SH-SY5Y (cell line): ENCODE measurements at regions not wholly inside any gene's neighbourhood (a gene's known extent, or its start where the extent isn't known, plus 50 kb on each side); places are given as distances from the start of the nearest gene placed in this dataset.

Experiments
- GATA2 ChIP-seq: IDR thresholded peaks from 2 replicates; pipeline ENCODE4 v1.6.1; 2011; ENCODE audit warnings: mild to moderate bottlenecking, low read depth, low read length
- GATA3 ChIP-seq: IDR thresholded peaks from 2 replicates; pipeline ENCODE4 v1.6.1; 2011; ENCODE audit warnings: low read depth, mild to moderate bottlenecking, low read length, moderate library complexity

GRCh38 chr4:150018257-150018656 is 60.0 kb upstream of the DCLK2 start:
- no peak for TF ChIP-seq GATA3
- TF ChIP-seq GATA2, result no peak

DNA sequence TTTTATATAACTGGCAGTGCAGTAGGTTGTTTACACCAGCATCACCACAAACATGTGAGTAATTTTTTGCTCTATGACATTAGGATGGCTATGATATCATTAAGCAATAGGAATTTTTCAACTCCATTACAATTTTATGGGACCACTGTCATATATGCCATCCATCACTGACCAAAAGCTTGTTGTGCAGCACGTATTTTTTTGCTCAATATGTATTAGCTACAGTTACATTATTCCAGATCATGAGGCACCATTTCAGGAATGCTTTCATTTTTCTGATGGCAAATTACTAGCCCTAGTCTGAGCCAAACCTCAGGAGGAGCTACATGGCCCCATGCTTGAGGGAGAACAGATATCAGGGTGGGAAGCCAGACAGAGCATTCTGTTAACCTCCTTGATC is 56.8 kb upstream of the DCLK2 start:
- TF ChIP-seq GATA3 (no peak), GATA2 (no peak)

GRCh38 chr4:150023489-150023888 is 54.8 kb upstream of the DCLK2 start:
- TF ChIP-seq GATA2, result no peak
- no peak for TF ChIP-seq GATA3
